Activated CD4-positive, alpha-beta T cell treated with anti-CD3 and anti-CD28 coated beads, Interleukin-10, Interleukin-2, amounts not matched to agents 100 ng/mL and 50 ng/mL, durations not matched to agents 16 hours and 8 hours (primary cell): ENCODE measurements at regions not wholly inside any gene's neighbourhood (a gene's known extent, or its start where the extent isn't known, plus 50 kb on each side); places are given as distances from the start of the nearest gene placed in this dataset.

Source experiments
- DNase-seq: peaks from one replicate; pipeline ENCODE4 v3.0.0-alpha.2; 2020

DNA sequence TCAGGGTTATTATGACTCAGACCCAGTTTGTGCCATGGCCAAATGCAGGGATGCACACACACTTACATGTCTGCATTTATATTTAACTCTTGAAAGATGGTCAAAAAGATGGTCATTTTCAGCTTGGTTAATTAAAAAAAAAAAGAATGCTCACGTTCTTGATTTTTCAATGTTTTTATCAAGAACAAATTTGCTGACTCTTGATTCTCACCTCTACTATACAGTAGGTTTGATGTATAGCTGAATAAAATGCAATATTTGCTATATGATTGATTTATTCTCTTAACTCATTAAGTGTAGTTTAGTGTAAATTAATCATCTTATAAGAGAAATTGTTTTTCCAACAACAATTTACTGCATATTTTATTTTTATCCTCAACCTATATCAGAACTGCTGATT, 160.4 kb downstream of the SLIT2 start:
- DNase-seq: no peak

GRCh38 chr4:20416800-20417199, 165.1 kb downstream of the SLIT2 start:
- DNase-seq: no peak

- peak; percentile 64 for DNase-seq
Measured at GRCh38 chr4:20418861-20419451, 167.3 kb downstream of the SLIT2 start.

DNA sequence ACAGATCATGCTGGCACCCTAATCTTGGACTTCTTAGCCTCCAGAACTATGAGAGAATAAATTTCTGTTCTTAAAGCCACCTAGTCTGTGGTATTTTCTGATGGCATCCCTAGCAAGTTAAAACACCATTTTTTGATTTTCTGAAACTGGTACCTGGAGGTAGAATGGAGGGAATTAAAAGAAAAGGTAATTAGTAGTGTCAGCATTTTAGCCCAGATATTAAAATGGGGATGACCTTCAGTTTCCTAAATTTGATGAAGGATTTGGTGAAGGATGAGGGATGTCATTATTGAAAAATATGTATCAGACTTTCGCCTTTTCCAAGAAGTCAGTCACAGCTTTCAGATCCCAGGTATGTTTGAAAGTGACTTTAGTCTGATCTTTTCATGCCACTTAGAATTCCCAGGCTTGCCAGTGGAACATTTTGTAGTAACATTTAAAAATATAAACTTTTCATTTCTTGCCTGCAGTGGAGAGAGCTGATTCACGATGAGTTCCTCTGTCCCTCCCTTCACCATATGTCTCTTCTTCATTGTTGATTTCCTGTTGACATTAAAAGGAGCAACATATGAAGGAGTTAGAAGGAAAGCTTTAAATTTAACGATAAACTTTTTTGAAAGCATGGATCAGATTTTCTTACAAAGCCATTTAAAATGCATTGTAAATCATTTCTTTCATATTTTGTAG, 169.4 kb downstream of the SLIT2 start:
- DNase-seq: no peak

- DNase-seq: no peak
Measured at GRCh38 chr4:20421603-20421985, 169.9 kb downstream of the SLIT2 start.

GRCh38 chr4:20422398-20422797, 170.7 kb downstream of the SLIT2 start:
- peak; percentile 58 for DNase-seq

DNA sequence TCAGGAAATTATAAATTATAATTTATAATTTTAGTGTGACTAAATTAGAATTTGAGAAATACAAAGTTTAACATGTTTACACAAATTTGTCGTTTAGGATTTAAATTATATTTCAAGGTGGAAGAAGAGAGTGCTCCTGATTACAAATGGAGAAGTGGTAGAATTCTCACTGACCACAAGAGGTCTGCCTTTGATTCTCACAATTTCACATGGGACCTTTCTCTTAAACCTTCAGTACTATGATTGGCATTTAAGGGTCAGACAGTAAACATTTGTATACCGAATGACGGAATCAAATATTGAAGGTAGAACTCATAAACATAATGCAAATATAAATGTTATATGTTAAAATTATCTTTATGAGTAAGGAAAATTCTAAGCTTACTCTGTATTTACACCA, 171.7 kb downstream of the SLIT2 start:
- no peak for DNase-seq

- DNase-seq: no peak
Measured at GRCh38 chr4:20426028-20426427, 174.3 kb downstream of the SLIT2 start.

GRCh38 chr4:20428436-20429160, 176.9 kb downstream of the SLIT2 start:
- no peak for DNase-seq

GRCh38 chr4:20430259-20430941, 178.7 kb downstream of the SLIT2 start:
- DNase-seq: no peak

- DNase-seq: no peak
Measured at GRCh38 chr4:20431543-20431951, 179.8 kb downstream of the SLIT2 start.

DNA sequence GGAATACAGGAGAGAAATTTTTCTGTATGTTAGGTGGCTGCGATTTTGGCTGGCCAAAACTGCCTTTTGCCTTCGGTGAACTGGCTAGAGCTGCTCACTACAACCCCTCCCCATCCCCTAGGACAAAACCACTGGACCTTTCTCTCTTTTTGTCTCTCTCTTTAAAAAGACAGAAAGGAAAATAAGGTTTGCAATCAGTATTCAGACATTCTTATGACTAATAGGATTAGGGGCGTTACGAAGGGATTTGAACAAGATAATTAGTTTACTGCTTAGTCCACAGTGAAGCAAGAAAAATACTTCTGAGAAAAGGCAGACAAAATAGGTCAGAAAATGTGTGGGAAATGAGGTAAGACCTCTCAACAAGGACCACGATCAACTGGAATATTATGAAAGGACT, 180.4 kb downstream of the SLIT2 start:
- no peak for DNase-seq

DNA sequence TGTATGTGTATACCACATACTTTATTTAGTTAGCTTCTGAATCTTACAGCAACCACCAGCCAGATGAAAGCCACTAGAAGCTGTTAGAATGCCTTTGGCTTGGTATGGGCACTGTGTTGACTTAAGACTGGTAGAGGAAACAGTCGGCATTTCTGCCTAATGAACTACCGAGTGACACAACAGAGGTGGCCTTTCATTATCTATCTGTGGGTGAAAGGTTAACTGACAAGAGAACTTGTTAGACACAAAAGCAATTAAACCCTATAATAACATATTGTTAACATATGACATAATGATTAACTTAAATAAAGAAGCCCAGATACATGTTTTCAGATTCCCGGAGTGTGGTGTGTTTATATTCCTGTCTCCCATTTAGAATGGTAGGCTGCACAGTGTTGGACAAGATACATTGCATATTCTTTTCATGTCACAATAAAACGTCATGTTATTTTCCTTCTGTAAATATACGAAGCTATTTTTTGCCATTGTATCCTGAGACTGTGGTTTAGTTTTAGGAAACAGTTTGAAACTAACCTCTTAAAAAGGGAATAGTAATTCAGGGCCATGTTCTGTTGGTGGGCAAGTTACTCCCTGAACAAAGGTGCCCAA, 181.5 kb downstream of the SLIT2 start:
- DNase-seq: no peak

- no peak for DNase-seq
Measured at GRCh38 chr4:20440170-20440569, 188.5 kb downstream of the SLIT2 start.

DNA sequence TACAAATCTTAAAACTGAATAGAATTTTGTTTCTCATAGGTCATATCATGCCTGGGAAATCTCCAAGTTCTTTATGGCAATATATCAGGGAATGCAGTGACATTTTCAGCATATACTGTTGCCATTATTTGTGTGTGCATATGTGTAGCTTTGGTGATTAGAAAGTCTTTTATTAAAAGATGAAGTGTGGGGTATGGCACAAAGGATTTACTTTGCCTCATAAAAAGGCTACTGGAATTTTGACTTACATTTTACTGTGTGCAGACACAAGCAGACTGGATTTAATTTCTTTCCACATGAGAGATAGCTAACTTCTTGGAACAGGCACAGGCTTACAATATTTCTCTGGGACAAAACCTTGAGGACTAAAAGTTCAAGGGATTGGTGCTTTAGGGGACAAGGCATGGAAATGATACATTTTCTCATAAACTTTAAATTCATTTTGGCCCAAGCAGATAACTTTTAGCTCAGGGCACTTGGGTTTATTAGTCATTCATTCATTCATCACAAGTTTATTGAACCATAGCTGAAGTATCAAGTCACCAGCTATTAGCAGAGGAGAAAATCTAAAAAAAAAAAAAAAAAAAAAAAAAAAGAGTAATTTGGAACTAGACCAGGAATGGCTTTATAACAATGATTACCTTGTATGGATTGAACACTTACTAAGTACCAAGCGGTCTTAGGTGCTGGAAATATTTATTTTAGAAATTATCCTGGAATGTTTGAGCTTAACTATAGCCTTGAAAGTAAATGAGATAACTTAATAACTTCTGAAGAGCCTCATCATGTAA, 191.5 kb downstream of the SLIT2 start:
- DNase-seq: no peak

GRCh38 chr4:20444599-20445337, 193.1 kb downstream of the SLIT2 start:
- no peak for DNase-seq

DNA sequence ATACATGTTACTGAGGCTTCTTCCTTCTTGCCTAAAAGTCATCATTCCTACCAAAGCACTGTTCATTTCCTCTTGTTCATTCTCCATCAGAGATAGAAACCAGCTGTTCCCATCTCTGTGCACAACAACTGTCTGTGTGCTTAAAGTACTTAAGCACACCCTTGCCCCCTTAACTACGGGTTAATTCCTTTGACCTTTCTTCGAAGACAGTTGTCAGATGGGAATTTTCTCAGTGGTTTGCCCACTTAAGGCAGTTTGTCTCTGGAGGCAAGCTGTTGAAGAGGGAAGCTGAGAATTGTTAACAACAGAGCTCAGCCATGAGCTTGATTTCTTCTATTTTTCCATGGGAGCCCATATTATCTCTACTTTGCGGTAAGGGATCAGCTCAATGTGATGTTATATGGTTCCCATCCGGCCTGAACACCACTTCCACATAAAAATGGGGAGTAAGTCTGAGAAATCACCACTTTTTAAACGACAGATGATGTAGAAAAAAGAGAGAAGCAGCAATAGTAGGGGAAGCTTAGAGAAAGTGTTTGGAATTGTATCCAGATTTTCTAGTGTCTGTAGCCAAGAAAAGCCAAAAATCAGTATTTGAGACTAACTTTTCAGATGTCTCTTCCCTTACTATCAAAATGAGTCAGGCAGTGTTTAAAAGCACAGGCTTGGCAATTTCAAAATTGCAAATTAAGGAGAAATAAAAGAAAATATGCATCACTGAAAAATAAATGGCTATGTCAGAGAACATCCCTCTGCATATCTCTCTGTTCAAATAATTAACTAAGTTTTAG, 194.4 kb downstream of the SLIT2 start:
- no peak for DNase-seq

- DNase-seq: no peak
Measured at GRCh38 chr4:20447103-20447502, 195.4 kb downstream of the SLIT2 start.

DNA sequence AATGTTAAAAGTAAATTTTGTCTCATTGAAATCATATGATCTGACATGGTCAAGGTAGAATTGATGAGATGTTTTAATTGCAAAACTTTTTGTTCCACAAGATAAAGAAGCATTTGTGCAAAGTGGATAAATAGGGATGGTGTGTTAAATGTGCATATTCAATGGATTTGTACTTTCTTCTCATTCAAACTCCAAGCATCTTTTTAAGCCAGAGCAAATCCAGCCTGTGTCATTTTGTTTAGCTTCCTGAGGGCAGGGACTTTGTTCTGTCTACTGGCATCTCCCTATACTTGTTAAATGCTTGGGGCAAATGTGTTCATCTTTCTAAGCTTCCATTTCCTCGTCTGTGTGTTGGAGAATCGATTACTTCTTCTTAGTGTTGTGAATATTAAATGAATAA, 200.3 kb downstream of the SLIT2 start:
- no peak for DNase-seq

DNA sequence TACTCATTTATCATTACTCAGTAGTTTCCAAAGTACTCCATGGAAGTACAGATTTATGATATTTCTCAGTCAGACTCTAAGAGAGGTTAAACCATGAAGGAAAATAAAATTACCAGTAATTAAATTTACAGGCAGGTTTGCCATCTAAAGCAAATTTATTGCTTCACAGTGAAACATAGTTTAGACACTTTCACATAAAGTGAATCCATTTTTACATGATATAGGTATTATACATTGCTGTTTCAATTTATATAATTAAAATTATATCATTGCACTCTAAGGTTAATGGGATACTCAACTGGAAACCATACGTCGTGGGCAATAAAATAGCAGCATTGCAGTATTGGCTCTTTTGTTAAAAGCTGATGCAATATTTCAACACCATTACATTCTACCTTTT, 202.8 kb downstream of the SLIT2 start:
- no peak for DNase-seq

GRCh38 chr4:20456407-20456806, 204.7 kb downstream of the SLIT2 start:
- no peak for DNase-seq
